Loucy (cell line): ENCODE measurements at regions not wholly inside any gene's neighbourhood (a gene's known extent, or its start where the extent isn't known, plus 50 kb on each side); places are given as distances from the start of the nearest gene placed in this dataset.

Experiments used
- EZH2phosphoT487 ChIP-seq: fragments of 200-600 bp; IDR thresholded peaks from 2 replicates; pipeline ENCODE4 v1.6.1; 2018; ENCODE audit warnings: antibody characterized with exemption, mild to moderate bottlenecking, moderate library complexity, borderline replicate concordance
- TF ChIP-seq, protein P1 (sequence below): fragments of 200-600 bp; sonication (generic); conservative IDR thresholded peaks from 2 replicates; pipeline ENCODE4 v1.5.1; 2014; ENCODE audit warnings: mild to moderate bottlenecking, antibody characterized with exemption, low read length

DNA sequence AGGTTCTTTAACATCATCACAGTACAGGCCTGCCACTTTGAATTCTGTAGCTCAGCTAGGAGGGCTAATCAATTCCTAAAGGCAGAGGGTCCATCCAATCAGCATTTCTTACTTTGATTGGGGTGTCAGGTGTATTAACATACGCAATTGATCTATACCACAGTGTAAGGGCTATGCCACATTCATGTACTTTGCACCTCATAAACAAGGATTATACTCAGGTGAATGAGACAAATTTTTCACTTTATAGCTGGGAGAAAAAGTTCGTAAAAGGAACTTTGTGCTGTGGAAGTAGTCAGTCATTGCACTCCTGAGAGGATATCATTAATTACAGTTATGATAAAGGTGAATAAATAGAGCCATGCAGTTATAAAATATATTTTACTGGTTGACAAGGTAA is 119.9 kb upstream of the AHR start:
- TF ChIP-seq, protein P1, sequence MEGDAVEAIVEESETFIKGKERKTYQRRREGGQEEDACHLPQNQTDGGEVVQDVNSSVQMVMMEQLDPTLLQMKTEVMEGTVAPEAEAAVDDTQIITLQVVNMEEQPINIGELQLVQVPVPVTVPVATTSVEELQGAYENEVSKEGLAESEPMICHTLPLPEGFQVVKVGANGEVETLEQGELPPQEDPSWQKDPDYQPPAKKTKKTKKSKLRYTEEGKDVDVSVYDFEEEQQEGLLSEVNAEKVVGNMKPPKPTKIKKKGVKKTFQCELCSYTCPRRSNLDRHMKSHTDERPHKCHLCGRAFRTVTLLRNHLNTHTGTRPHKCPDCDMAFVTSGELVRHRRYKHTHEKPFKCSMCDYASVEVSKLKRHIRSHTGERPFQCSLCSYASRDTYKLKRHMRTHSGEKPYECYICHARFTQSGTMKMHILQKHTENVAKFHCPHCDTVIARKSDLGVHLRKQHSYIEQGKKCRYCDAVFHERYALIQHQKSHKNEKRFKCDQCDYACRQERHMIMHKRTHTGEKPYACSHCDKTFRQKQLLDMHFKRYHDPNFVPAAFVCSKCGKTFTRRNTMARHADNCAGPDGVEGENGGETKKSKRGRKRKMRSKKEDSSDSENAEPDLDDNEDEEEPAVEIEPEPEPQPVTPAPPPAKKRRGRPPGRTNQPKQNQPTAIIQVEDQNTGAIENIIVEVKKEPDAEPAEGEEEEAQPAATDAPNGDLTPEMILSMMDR, result no peak
- no peak for TF ChIP-seq EZH2phosphoT487
